Fibroblast of skin of scalp (primary cell): ENCODE measurements at regions not wholly inside any gene's neighbourhood (a gene's known extent, or its start where the extent isn't known, plus 50 kb on each side); places are given as distances from the start of the nearest gene placed in this dataset.
"Not testable (repeated sequence)": the region's sequence is repeated elsewhere in the genome, so short reads cannot be mapped to it uniquely, and the experiment has no call there.

Source experiments
- DNase-seq: peaks from one replicate; pipeline ENCODE4 v3.0.0-alpha.2; 2013

DNA sequence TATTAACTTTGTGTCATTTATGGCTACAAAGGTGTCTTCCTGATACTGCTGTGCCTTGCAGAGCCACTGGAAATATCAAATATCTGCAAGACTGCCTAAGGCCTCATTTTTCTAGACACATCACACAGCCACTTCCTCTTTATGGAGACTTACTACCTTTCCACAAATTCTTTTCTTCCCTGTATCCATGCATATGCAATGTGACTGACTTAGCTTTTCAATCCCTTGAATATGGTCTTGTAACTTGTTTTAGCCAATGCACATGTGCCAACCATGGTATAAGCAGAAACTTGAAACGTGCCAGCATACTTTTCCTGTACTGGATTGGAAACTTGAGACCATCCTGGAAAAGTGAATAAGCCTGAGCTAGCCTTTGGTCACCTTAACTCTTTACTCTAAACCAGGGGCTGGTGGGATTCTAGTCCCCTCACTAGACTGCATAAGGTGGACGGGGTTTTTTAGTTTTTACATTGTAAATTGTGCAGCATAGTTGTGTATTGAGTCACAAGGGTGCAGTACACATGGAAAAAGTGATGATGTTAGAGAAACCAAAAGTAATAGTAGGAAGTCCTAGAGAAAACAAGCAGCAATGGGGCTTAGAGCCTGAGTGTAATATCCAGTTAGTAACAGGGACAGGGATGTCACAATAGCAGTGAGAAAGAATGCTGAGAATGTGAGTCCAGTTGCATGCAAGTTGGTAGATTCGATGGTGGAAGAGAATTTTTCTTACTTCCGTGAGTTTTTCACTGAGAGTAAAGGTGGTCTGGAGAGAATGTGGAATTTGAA is 879.5 kb downstream of the SORCS1 start:
- peak; percentile 57 for DNase-seq

DNA sequence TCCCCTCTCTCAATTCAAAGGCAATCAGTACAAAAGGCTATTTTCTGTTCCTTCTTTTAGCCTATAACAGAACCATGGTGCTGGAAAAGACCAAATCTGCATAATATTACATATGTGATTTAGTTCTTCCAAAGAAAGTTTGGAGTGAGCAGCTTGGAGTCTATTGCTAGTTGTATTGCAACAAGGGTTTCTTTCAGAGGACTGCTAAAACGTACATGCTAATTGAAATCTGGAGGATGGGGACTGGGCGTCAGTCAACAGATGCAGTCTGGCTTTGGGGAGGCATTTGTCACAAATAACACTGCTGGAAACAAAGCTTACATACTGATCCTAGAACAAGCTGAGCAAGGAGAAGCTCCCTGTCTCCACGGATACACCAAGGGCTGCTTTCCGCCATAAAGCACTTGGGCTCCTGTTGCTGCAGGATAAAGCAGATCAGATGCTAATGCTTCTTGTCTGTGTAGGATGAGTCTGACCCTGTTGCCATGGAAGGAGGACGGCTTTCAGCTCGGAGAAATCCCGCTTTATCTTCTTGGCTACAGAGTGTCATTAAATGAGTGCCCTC is 883.5 kb downstream of the SORCS1 start:
- no peak for DNase-seq

- DNase-seq = peak; percentile 3
Observed at GRCh38 chr10:106278383-106278782, 886.1 kb downstream of the SORCS1 start.

GRCh38 chr10:106271237-106271636 is 893.3 kb downstream of the SORCS1 start:
- DNase-seq = no peak

- DNase-seq = no peak
Observed at GRCh38 chr10:106268000-106268399, 896.5 kb downstream of the SORCS1 start.

DNA sequence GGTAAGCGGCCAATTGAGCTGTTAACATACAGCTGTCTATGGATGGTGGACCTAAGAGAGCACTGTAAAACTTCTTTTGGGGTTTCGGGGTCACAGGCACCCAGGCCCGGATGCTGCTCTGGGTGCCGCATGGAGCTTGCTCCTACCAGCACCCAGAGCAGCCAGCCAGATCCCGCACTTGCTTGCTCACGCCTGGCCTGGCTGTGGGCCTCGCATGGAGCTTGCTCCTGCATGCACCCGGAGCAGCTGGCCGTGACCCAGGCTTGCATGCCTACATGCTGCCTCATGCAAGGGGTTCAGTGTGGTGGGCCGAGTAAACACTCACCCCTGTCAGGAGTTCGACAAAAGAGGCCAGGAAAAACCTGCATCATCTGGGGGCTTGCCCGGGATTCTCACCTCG is 896.9 kb downstream of the SORCS1 start:
- DNase-seq = no peak

DNA sequence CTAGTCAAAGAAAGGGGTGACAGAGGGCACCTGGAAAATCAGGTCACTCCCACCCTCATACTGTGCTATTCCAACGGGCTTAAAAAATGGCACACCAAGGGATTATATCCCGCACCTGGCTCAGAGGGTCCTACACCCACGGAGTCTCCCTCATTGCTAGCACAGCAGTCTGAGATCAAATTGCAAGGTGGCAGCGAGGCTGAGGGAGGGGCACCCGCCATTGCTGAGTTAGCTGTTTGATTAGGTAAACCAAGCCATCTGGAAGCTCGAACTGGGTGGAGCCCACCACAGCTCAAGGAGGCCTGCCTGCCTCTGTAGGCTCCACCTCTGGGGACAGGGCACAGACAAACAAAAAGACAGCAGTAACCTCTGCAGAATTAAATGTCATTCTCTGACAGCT is 907.1 kb downstream of the SORCS1 start:
- DNase-seq = not testable (repeated sequence)

- no peak for DNase-seq
Observed at GRCh38 chr10:106255111-106255678, 909.3 kb downstream of the SORCS1 start.

- no peak for DNase-seq
Observed at GRCh38 chr10:106254071-106254470, 910.4 kb downstream of the SORCS1 start.

- DNase-seq = no peak
Observed at GRCh38 chr10:106252541-106252940, 912.0 kb downstream of the SORCS1 start.

DNA sequence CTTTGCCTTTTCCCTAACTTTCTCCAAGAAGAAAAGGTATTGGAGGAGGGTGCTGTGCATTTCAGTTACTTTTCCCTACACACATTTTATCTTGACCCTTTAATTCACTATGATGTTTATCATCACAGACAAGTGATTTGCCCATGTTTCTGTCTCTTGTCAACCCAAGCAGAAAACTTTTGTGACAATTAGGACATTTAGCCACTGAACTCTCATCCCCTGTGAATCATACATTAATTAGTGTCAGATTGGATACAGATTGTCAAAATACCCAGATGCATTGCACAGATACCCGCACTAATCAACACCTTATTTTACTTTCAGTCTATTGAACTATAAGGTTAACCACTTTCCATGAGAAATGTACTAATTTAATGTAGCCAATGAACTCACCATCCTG is 912.9 kb downstream of the SORCS1 start:
- DNase-seq = no peak

GRCh38 chr10:106242301-106242700 is 922.2 kb downstream of the SORCS1 start:
- no peak for DNase-seq

DNA sequence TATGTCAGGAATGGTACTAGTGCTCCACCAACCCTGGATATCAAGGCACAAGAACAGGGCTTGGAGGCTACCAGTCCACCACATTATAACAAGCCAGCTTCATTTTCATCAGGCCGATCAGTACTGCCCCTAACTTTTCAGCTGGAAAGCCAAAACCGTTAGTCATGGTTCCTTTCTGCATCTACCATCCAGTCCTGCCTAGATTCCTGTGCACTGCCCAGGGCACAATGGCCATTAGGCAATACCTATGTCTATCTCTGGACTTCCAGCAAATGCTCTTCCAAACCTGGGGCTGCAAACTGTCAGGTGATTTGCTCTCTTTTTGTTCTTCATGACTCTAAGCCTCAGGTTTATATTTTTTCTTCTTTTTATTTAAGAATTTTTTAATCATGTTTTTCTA is 937.7 kb downstream of the SORCS1 start:
- no peak for DNase-seq

DNA sequence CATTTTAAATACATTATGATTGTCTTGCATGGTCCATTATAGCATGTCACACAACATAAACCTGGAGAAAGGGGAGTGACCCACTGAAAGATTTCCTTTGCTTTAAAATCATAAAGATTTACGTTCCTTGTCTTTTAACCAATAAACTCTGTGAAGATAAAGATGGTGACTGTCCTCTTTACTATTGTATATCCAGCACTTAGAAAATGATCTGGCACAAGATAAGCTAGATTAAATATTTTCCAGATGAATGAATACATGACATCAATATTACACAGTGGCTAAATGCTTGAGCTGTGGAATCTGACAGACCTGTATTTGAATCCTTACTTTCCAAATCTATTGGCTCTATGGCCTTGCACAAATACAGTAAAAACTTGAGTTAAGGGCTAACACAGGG is 938.4 kb downstream of the SORCS1 start:
- no peak for DNase-seq

GRCh38 chr10:106224676-106225075 is 939.8 kb downstream of the SORCS1 start:
- DNase-seq = peak; percentile 23

GRCh38 chr10:106217627-106218026 is 946.9 kb downstream of the SORCS1 start:
- no peak for DNase-seq

- no peak for DNase-seq
Observed at GRCh38 chr10:106216085-106216484, 948.4 kb downstream of the SORCS1 start.

DNA sequence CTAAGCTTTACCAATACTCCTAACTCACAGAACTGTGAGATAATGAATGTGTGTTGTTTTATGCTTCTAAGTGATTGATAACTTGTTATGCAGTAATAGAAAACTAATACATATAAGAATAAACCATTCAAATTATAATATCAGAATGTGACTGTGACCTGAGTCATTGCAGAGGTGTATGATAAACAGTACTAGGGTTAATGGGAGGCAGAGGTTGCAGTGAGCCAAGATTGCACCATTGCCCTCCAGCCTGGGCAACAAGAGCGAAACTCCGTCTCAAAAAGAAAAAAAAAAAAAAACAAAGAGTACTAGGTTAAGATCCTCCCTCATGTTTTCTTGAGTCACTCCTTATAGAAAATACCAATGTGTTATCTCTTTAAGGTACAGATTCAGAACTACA is 950.3 kb downstream of the SORCS1 start:
- no peak for DNase-seq

DNA sequence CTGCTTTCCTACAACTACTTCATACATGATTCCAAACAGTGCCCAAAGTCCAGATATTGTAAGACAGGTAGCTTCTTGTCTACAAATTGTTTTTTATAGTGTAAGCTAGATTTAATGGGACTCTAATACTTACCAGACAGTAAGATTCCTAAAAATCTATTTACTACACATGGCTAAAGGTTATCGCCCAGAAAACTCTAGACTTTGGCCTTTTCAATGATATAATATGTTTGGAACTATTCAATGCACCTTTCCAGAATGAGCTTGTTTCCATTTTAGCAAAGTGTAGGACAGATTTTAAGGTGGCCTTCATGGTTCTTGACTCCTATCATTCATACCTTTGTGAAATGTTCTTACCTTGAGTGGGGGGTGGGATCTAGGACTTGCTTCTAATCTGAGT is 951.0 kb downstream of the SORCS1 start:
- no peak for DNase-seq

DNA sequence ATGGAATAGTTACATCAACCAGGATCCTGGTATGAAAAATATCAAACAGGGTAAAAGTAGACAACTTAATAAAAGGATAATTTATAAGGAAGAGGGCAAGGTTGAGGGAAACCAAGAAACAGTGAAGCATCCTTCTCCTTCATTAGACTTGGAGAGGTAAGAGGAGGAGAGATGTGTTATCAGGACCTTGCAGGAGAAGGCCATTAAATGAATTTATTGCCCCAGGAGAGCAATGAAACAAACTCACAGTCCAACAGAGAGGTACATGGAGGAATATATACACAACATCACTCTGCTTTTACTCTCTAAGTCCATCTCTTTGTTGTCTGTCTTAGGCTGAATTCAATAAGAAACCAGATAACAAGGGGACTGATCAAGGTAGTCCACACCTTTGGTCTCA is 966.2 kb downstream of the SORCS1 start:
- no peak for DNase-seq

DNA sequence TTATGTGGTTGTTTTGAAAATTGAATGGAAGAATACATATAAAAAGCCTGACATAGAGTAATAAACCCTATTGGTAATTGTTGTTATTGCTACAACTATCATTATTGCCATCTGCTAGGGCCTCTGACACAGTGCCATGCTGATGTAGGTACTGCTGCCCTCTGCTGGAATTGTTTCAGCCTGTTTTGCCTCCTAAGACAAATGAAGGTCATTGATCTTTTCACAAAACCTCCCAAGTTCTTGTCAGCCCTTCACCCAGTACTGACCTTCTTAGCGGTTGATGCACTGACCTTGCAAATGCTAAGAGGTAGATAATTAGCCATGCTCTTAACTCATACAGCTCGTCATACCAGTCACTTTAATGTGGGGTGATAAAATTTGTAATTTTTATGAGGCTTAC is 975.2 kb downstream of the SORCS1 start:
- peak; percentile 34 for DNase-seq

- DNase-seq = peak; percentile 60
Observed at GRCh38 chr10:106185951-106186350, 978.6 kb downstream of the SORCS1 start.

DNA sequence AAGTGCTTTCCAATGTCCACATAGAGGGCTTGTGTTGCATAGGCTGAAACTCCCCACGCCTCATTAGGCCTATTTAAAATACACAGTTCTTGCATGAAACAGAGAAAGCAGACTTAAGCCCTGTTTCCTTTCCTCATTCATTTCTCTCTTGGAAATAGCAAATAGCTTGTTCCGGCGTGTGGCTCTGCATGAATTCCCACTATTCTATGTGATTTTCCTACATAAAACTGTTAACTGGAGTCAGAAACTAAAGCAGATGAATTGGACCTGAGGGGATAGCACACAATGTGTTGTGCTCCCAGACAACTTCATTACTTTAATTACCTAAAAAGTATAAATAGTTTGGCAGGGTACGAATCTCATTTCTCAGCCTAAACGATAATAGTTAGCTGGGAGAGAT is 981.5 kb downstream of the SORCS1 start:
- DNase-seq = no peak

DNA sequence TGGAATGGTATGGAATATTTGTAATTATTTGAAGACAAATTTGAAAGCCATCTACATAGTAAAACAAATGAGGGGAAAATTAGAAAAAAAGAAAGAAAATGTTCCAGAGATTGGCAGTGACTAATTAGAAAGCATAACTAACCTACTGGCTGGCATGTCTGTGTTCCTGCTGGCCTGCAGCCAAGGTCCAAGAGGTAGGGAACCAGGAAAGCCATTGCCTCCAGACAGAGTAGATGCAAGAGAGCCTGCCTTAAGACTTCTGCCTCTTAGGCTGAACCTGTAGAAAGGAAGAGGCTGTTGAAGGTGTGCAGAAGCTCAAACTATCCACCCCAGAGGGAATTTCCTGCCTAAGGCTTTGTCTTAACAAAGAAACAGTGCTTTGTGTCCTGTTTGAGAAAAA is 982.0 kb downstream of the SORCS1 start:
- DNase-seq = no peak
